ENCODE measurements at regions not wholly inside any gene's neighbourhood (a gene's known extent, or its start where the extent isn't known, plus 50 kb on each side); places are given as distances from the start of the nearest gene placed in this dataset.

DNA sequence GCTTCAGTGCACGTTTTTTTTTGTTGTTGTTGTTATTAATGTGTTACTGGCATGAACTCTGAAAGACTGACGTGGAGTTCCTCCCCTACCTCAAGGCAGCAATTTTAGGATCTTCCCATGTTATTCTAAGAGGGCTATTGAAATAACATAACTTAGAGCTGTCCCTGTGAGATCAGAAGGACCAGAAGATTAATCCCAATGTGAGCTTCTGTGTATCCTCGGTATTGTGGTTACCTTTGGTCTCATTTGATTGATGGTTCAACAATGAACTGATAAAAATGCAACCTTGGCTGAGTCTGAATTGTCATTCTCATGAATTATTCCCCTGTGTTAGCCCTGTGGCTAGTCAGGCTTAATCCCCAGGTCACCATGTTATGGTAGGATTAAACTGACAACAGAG is 394.1 kb downstream of the TRIB2 start:
- Histone ChIP-seq H3K4me3 (ENCODE audit: control insufficient read depth in 1 of 2, extremely low read depth in 1 of 2, low read length in 1 of 2) (no peak overlapping the region), H3K4me1 (ENCODE audit: control insufficient read depth in 1 of 2, extremely low read depth in 1 of 2, insufficient read depth in 2 of 2, low read length in 2 of 2) (no peaks in the 10 kb centered on the region), H3K36me3 (ENCODE audit: control insufficient read depth in 2 of 2, extremely low read depth in 1 of 2, insufficient read depth in 1 of 2, low read length in 1 of 2) (no peaks in the 10 kb centered on the region), H3K9me3 (no peaks in the 10 kb centered on the region), H3K27me3 (replicated peaks in 1 of 2; ENCODE audit: control insufficient read depth in 2 of 2, extremely low read depth in 1 of 2, insufficient read depth in 2 of 2, low read length in 1 of 2) (peaks cover 0 to 2% of the 10 kb centered on the region in 2 experiments), H3K27ac (ENCODE audit: low read length) (no peak overlapping the region)
- ATAC-seq (replicated peaks in 1 of 4) (no peak), DNase-seq (no peak)
- CTCF ChIA-PET, result no interaction called here
- Mint-ChIP-seq H3K27ac (no peak overlapping the region), H3K4me3 (no peak overlapping the region), H3K27me3 (peaks cover 13 to 32% of the 10 kb centered on the region in 2 donors), H3K36me3 (no peaks in the 10 kb centered on the region), H3K9me3 (no peaks in the 10 kb centered on the region), H3K4me1 (no peaks in the 10 kb centered on the region)
- WGBS (ENCODE audit: insufficient coverage), result 64% methylated on average over 1 of the region's 3 CpGs
- POLR2A ChIA-PET, result no interaction called here

GRCh38 chr2:13113002-13113401 is 396.3 kb downstream of the TRIB2 start:
- peaks cover 13 to 36% of the 10 kb centered on the region in 2 donors for H3K27me3 Mint-ChIP-seq
- POLR2A ChIA-PET, result no interaction called here
- H3K36me3 Mint-ChIP-seq, result no peaks in the 10 kb centered on the region
- no peaks in the 10 kb centered on the region for H3K9me3 Mint-ChIP-seq
- Histone ChIP-seq H3K27ac (ENCODE audit: low read length) (no peak overlapping the region), H3K9me3 (no peaks in the 10 kb centered on the region), H3K36me3 (ENCODE audit: control insufficient read depth in 2 of 2, extremely low read depth in 1 of 2, insufficient read depth in 1 of 2, low read length in 1 of 2) (no peaks in the 10 kb centered on the region), H3K27me3 (replicated peaks in 1 of 2; ENCODE audit: control insufficient read depth in 2 of 2, extremely low read depth in 1 of 2, insufficient read depth in 2 of 2, low read length in 1 of 2) (peaks cover 0 to 2% of the 10 kb centered on the region in 2 experiments), H3K4me1 (ENCODE audit: control insufficient read depth in 1 of 2, extremely low read depth in 1 of 2, insufficient read depth in 2 of 2, low read length in 2 of 2) (no peaks in the 10 kb centered on the region), H3K4me3 (ENCODE audit: control insufficient read depth in 1 of 2, extremely low read depth in 1 of 2, low read length in 1 of 2) (no peak overlapping the region)
- no peaks in the 10 kb centered on the region for H3K4me1 Mint-ChIP-seq
- ATAC-seq (replicated peaks in 1 of 4) (no peak), DNase-seq (no peak)
- 94% methylated on average over 2 of the region's 4 CpGs for WGBS (ENCODE audit: insufficient coverage)
- no peak overlapping the region for H3K27ac Mint-ChIP-seq
- CTCF ChIA-PET, result no interaction called here
- no peak overlapping the region for H3K4me3 Mint-ChIP-seq

DNA sequence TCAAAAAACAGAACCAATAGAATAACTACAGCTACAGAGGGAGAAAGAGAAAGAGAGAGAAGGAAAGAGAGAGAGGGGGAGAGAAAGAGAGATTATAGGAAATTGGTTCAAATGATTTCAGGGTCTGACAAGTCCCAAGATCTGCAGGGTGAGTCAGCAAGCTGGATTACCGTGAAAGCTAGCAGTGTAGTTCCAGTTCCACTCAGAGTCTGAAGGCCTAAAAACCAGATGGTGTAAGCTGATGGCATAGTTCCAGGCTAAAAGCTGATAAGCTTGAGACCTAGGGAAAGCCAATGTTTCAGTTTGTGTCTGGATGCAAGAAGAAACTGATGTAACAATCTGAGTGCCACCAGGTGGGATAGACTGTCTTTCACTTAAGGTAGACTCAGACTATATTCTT is 397.7 kb downstream of the TRIB2 start:
- POLR2A ChIA-PET, result no interaction called here
- no peak overlapping the region for H3K4me3 Mint-ChIP-seq
- peaks cover 9 to 34% of the 10 kb centered on the region in 2 donors for H3K27me3 Mint-ChIP-seq
- peaks cover 0 to 2% of the 10 kb centered on the region in 2 experiments for H3K27me3 ChIP-seq (replicated peaks in 1 of 2; ENCODE audit: control insufficient read depth in 2 of 2, extremely low read depth in 1 of 2, insufficient read depth in 2 of 2, low read length in 1 of 2)
- 17% methylated on average over 1 of the region's 1 CpG for WGBS (ENCODE audit: insufficient coverage)
- CTCF ChIA-PET, result no interaction called here
- no peaks in the 10 kb centered on the region for H3K9me3 ChIP-seq
- DNase-seq, result no peak
- H3K4me1 Mint-ChIP-seq, result no peaks in the 10 kb centered on the region
- H3K27ac ChIP-seq (ENCODE audit: low read length), result no peak overlapping the region
- no peak overlapping the region for H3K4me3 ChIP-seq (ENCODE audit: control insufficient read depth in 1 of 2, extremely low read depth in 1 of 2, low read length in 1 of 2)
- ATAC-seq (replicated peaks in 1 of 4), result no peak
- no peaks in the 10 kb centered on the region for H3K4me1 ChIP-seq (ENCODE audit: control insufficient read depth in 1 of 2, extremely low read depth in 1 of 2, insufficient read depth in 2 of 2, low read length in 2 of 2)
- H3K36me3 Mint-ChIP-seq, result no peaks in the 10 kb centered on the region
- H3K9me3 Mint-ChIP-seq, result no peaks in the 10 kb centered on the region
- H3K36me3 ChIP-seq (ENCODE audit: control insufficient read depth in 2 of 2, extremely low read depth in 1 of 2, insufficient read depth in 1 of 2, low read length in 1 of 2), result no peaks in the 10 kb centered on the region
- H3K27ac Mint-ChIP-seq, result no peak overlapping the region

DNA sequence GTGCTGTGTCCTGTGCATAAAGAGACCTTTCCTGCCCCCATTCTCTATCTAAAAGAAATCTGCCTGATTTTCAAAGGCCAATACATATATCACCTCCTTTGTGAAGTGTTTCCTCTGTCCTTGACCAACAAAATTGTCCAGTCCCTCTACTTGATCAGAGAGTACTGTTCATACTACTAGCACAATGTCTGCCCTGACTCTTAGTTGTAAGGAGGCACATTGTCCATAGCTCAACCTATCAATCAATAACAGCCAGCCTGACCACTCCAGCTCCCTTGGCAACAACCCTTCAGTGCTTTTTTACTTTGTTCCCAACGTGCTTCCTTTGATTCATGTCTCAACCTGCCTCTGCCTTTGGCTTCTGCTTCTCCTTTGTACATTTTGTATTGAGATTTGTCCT is 398.9 kb downstream of the TRIB2 start:
- Histone ChIP-seq H3K9me3 (no peaks in the 10 kb centered on the region), H3K27ac (ENCODE audit: low read length) (no peak overlapping the region), H3K27me3 (replicated peaks in 1 of 2; ENCODE audit: control insufficient read depth in 2 of 2, extremely low read depth in 1 of 2, insufficient read depth in 2 of 2, low read length in 1 of 2) (no peaks in the 10 kb centered on the region), H3K4me1 (ENCODE audit: control insufficient read depth in 1 of 2, extremely low read depth in 1 of 2, insufficient read depth in 2 of 2, low read length in 2 of 2) (no peaks in the 10 kb centered on the region), H3K4me3 (ENCODE audit: control insufficient read depth in 1 of 2, extremely low read depth in 1 of 2, low read length in 1 of 2) (no peak overlapping the region), H3K36me3 (ENCODE audit: control insufficient read depth in 2 of 2, extremely low read depth in 1 of 2, insufficient read depth in 1 of 2, low read length in 1 of 2) (no peaks in the 10 kb centered on the region)
- no peaks in the 10 kb centered on the region for H3K4me1 Mint-ChIP-seq
- DNase-seq, result no peak
- no peaks in the 10 kb centered on the region for H3K36me3 Mint-ChIP-seq
- no peak for ATAC-seq (replicated peaks in 1 of 4)
- H3K9me3 Mint-ChIP-seq, result no peaks in the 10 kb centered on the region
- ChIA-PET CTCF (no interaction called here), POLR2A (no interaction called here)
- WGBS (ENCODE audit: insufficient coverage), result no CpG with 5 or more reads among the region's 1 CpG
- H3K27ac Mint-ChIP-seq, result no peak overlapping the region
- H3K4me3 Mint-ChIP-seq, result no peak overlapping the region
- H3K27me3 Mint-ChIP-seq, result peaks cover 9 to 31% of the 10 kb centered on the region in 2 donors

DNA sequence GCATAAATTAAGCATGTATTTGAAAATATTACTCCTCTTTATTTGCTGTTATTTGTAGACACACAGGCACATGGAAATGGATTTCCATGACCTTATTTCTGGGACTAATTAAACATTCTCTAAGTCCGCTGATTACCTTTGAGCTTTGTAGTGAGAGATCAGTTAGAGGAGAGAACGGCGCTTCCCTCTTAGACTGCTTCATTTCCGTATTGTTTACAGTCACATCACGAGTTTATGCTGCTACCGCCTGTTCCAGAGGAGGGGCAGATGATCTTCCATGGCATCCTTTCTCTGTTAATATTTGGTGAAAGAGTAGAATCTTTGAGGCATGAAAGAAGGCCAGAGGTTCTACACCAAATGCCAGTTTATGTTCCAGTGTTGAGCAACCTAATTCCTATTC is 404.4 kb downstream of the TRIB2 start:
- POLR2A ChIA-PET, result no interaction called here
- no peak overlapping the region for H3K27ac ChIP-seq (ENCODE audit: low read length)
- DNase-seq (no peak), ATAC-seq (replicated peaks in 1 of 4) (no peak)
- Mint-ChIP-seq H3K36me3 (no peaks in the 10 kb centered on the region), H3K27me3 (peaks cover 3 to 24% of the 10 kb centered on the region in 2 donors), H3K27ac (no peak overlapping the region), H3K4me3 (no peak overlapping the region), H3K9me3 (no peaks in the 10 kb centered on the region), H3K4me1 (no peaks in the 10 kb centered on the region)
- no peaks in the 10 kb centered on the region for H3K27me3 ChIP-seq (replicated peaks in 1 of 2; ENCODE audit: control insufficient read depth in 2 of 2, extremely low read depth in 1 of 2, insufficient read depth in 2 of 2, low read length in 1 of 2)
- H3K4me3 ChIP-seq (ENCODE audit: control insufficient read depth in 1 of 2, extremely low read depth in 1 of 2, low read length in 1 of 2), result no peak overlapping the region
- CTCF ChIA-PET, result no interaction called here
- H3K9me3 ChIP-seq, result no peaks in the 10 kb centered on the region
- H3K36me3 ChIP-seq (ENCODE audit: control insufficient read depth in 2 of 2, extremely low read depth in 1 of 2, insufficient read depth in 1 of 2, low read length in 1 of 2), result no peaks in the 10 kb centered on the region
- WGBS (ENCODE audit: insufficient coverage), result no CpG with 5 or more reads among the region's 6 CpGs
- H3K4me1 ChIP-seq (ENCODE audit: control insufficient read depth in 1 of 2, extremely low read depth in 1 of 2, insufficient read depth in 2 of 2, low read length in 2 of 2), result no peaks in the 10 kb centered on the region

DNA sequence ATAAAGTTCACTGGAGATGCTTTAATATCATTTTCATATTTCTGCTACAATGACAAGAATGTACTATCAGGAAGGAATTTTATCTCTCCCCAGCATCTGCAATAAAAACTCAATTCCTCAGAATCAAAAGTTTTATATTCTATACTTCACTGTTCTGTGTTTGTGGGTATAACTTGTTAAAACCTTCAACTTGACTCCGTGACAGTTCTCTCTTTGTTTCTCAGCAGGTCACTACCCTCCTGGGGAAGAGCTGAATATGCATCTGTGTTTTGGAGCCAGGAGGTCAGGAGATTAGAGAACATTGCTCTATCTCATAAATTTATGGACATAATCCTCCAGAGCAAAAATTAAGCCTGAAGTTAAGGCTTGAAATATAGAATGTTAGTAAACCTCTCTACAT is 411.4 kb downstream of the TRIB2 start:
- H3K36me3 ChIP-seq (ENCODE audit: control insufficient read depth in 2 of 2, extremely low read depth in 1 of 2, insufficient read depth in 1 of 2, low read length in 1 of 2), result no peaks in the 10 kb centered on the region
- H3K4me3 ChIP-seq (ENCODE audit: control insufficient read depth in 1 of 2, extremely low read depth in 1 of 2, low read length in 1 of 2), result no peak overlapping the region
- Mint-ChIP-seq H3K4me1 (no peaks in the 10 kb centered on the region), H3K27ac (no peak overlapping the region), H3K36me3 (no peaks in the 10 kb centered on the region), H3K4me3 (no peak overlapping the region), H3K9me3 (no peaks in the 10 kb centered on the region), H3K27me3 (peaks cover 16 to 26% of the 10 kb centered on the region in 2 donors)
- ChIA-PET CTCF (no interaction called here), POLR2A (no interaction called here)
- H3K4me1 ChIP-seq (ENCODE audit: control insufficient read depth in 1 of 2, extremely low read depth in 1 of 2, insufficient read depth in 2 of 2, low read length in 2 of 2), result no peaks in the 10 kb centered on the region
- no peak overlapping the region for H3K27ac ChIP-seq (ENCODE audit: low read length)
- no peak for ATAC-seq (replicated peaks in 1 of 4)
- DNase-seq, result no peak
- no CpG with 5 or more reads among the region's 1 CpG for WGBS (ENCODE audit: insufficient coverage)
- H3K27me3 ChIP-seq (replicated peaks in 1 of 2; ENCODE audit: control insufficient read depth in 2 of 2, extremely low read depth in 1 of 2, insufficient read depth in 2 of 2, low read length in 1 of 2), result peaks cover 0 to 5% of the 10 kb centered on the region in 2 experiments
- no peaks in the 10 kb centered on the region for H3K9me3 ChIP-seq

- Histone ChIP-seq H3K27me3 (replicated peaks in 1 of 2; ENCODE audit: control insufficient read depth in 2 of 2, extremely low read depth in 1 of 2, insufficient read depth in 2 of 2, low read length in 1 of 2) (peaks cover 0 to 2% of the 10 kb centered on the region in 2 experiments), H3K27ac (ENCODE audit: low read length) (no peak overlapping the region), H3K4me1 (ENCODE audit: control insufficient read depth in 1 of 2, extremely low read depth in 1 of 2, insufficient read depth in 2 of 2, low read length in 2 of 2) (no peaks in the 10 kb centered on the region), H3K9me3 (no peaks in the 10 kb centered on the region), H3K36me3 (ENCODE audit: control insufficient read depth in 2 of 2, extremely low read depth in 1 of 2, insufficient read depth in 1 of 2, low read length in 1 of 2) (no peaks in the 10 kb centered on the region), H3K4me3 (ENCODE audit: control insufficient read depth in 1 of 2, extremely low read depth in 1 of 2, low read length in 1 of 2) (no peak overlapping the region)
- POLR2A ChIA-PET, result no interaction called here
- Mint-ChIP-seq H3K27me3 (peaks cover 8 to 18% of the 10 kb centered on the region in 2 donors), H3K4me1 (no peaks in the 10 kb centered on the region), H3K36me3 (no peaks in the 10 kb centered on the region), H3K27ac (no peak overlapping the region), H3K9me3 (no peaks in the 10 kb centered on the region), H3K4me3 (no peak overlapping the region)
- 53% methylated on average over 2 of the region's 3 CpGs for WGBS (ENCODE audit: insufficient coverage)
- DNase-seq (no peak), ATAC-seq (replicated peaks in 1 of 4) (no peak)
- CTCF ChIA-PET, result no interaction called here
These were observed 418.6 kb downstream of the TRIB2 start for GRCh38 chr2:13135369-13135768.

Data from T-cell (primary cell).